GM12878 (cell line): ENCODE measurements at regions not wholly inside any gene's neighbourhood (a gene's known extent, or its start where the extent isn't known, plus 50 kb on each side); places are given as distances from the start of the nearest gene placed in this dataset.

Experiments
- HCFC1 ChIP-seq: fragments of 150-350 bp; IDR thresholded peaks from 2 replicates; pipeline ENCODE4 v1.6.1; 2014; ENCODE audit warnings: low read length
- HDAC2 ChIP-seq: fragments of 200-600 bp; sonication (generic); IDR thresholded peaks from 2 replicates; pipeline ENCODE4 v1.6.1; 2017
- NR2C1 ChIP-seq: fragments of 450-650 bp; IDR thresholded peaks from 2 replicates; pipeline ENCODE4 v1.6.1; 2017; ENCODE audit warnings: antibody characterized with exemption, mild to moderate bottlenecking, moderate library complexity
- POLR2A ChIP-seq: IDR thresholded peaks from 2 replicates; pipeline ENCODE4 v1.6.1; 2011; ENCODE audit warnings: low read depth, mild to moderate bottlenecking, low read length
- SRF ChIP-seq, 2 experiments: IDR thresholded peaks; 2 replicates each; pipeline ENCODE4 v1.6.1; 2011; ENCODE audit warnings: low read depth in 2 of 2, low read length in 2 of 2, mild to moderate bottlenecking in 1 of 2, moderate library complexity in 1 of 2
- YY1 ChIP-seq: IDR thresholded peaks from 2 replicates; pipeline ENCODE4 v1.6.1; 2011; ENCODE audit warnings: low read depth, mild to moderate bottlenecking, low read length
- TF ChIP-seq, protein P1 (sequence below), 3 experiments: IDR thresholded peaks in 2 of 3; conservative IDR thresholded peaks in 1 of 3; 2 replicates each; pipeline ENCODE4 v1.5.1; 2011; ENCODE audit warnings: low read depth in 3 of 3, low read length in 3 of 3, mild to moderate bottlenecking in 3 of 3, control low read depth in 2 of 3, moderate library complexity in 2 of 3, inconsistent platforms in 1 of 3, mixed read lengths in 1 of 3; ENCODE audit not compliant: control insufficient read depth in 2 of 3, insufficient read depth in 1 of 3; ENCODE audit errors: extremely low read depth in 1 of 3

DNA sequence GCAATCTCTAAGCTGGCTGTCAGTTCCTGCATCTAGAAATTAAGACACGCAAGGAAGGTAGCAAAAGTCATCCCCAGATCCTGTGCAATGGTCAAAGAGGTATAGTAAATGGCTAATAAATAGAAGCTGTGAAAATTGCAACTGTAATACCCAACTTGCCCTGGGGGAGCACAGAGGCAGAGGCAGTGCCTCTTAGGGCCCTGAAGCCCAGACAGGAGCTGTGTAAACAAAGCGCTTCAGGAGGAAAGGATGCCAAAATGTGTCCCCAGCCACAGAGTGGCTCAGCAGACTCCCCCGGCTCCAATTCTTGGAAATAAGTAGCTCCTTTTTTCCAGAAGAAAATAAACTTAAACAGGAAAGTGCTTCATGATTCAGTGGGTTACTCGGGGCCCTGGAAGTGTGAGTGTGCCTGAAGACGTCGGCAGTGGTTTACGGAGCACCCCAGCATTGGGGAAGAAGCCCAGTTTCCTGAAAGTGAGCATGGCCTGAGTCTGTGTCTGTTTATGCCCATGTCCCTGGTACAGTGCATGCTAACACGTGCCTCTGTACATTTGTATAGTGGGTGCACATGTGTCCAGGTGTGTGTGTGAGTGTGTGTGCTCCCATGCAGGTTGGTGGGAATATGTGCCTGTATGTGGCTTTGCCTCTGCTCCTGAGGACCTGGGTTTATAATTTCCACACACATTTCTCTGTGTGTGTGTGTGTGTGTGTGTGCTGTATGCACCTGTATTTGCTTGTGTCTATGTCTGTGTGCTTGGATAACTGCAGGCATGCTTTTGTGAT, 246.7 kb downstream of the MAFB start:
- TF ChIP-seq, protein P1, sequence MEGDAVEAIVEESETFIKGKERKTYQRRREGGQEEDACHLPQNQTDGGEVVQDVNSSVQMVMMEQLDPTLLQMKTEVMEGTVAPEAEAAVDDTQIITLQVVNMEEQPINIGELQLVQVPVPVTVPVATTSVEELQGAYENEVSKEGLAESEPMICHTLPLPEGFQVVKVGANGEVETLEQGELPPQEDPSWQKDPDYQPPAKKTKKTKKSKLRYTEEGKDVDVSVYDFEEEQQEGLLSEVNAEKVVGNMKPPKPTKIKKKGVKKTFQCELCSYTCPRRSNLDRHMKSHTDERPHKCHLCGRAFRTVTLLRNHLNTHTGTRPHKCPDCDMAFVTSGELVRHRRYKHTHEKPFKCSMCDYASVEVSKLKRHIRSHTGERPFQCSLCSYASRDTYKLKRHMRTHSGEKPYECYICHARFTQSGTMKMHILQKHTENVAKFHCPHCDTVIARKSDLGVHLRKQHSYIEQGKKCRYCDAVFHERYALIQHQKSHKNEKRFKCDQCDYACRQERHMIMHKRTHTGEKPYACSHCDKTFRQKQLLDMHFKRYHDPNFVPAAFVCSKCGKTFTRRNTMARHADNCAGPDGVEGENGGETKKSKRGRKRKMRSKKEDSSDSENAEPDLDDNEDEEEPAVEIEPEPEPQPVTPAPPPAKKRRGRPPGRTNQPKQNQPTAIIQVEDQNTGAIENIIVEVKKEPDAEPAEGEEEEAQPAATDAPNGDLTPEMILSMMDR (IDR thresholded peaks at IDR 0.05 in 2 of 3, conservative IDR thresholded peaks at IDR 0.05 in 1 of 3; ENCODE audit: control insufficient read depth in 2 of 3, extremely low read depth in 1 of 3, insufficient read depth in 1 of 3, low read depth in 3 of 3, low read length in 3 of 3) = no peak
- TF ChIP-seq NR2C1 (no peak), POLR2A (no peak), HDAC2 (no peak), HCFC1 (no peak), YY1 (no peak), SRF (IDR thresholded peaks at IDR 0.05; ENCODE audit: low read depth in 2 of 2, low read length in 2 of 2) (no peak)
